Left lung (tissue), 4 donors: ENCODE measurements at regions not wholly inside any gene's neighbourhood (a gene's known extent, or its start where the extent isn't known, plus 50 kb on each side); places are given as distances from the start of the nearest gene placed in this dataset.

Experiments
- ATAC-seq: fragments of 200-7000 bp; cut with Tn5 transposase; one replicate; pipeline ENCODE4 v1.9.1; 2020; ENCODE audit warnings: moderate library complexity
- DNase-seq, 4 donors: peaks; one replicate each; pipeline ENCODE4 v3.0.0-alpha.2; 2013 to 2020
- H3K27ac ChIP-seq, 2 donors: fragments of 200-600 bp; sonication (generic) in 1 of 2; one replicate each; pipeline versions ENCODE4 v1.5.0 to v1.8.0; 2020 to 2021
- H3K27me3 ChIP-seq, 2 donors: fragments of 200-600 bp; sonication (generic) in 1 of 2; one replicate each; pipeline versions ENCODE4 v1.5.0 to v1.8.0; 2020 to 2021
- H3K36me3 ChIP-seq, 2 donors: fragments of 200-600 bp; sonication (generic) in 1 of 2; one replicate each; pipeline versions ENCODE4 v1.5.0 to v1.8.0; 2020 to 2021
- H3K4me1 ChIP-seq, 2 donors: fragments of 200-600 bp; one replicate each; pipeline ENCODE4 v1.8.0; 2021
- H3K4me3 ChIP-seq, 2 donors: fragments of 200-600 bp; sonication (generic) in 1 of 2; one replicate each; pipeline versions ENCODE4 v1.5.0 to v1.8.0; 2020 to 2021; ENCODE audit warnings: mild to moderate bottlenecking in 1 of 2
- H3K9me3 ChIP-seq, 2 donors: fragments of 200-600 bp; sonication (generic) in 1 of 2; one replicate each; pipeline versions ENCODE4 v1.5.0 to v1.8.0; 2020 to 2021
- intact Hi-C, 2 donors: fragments of 100-400 bp; cut with DNase I; formaldehyde crosslinking; loops; one replicate each; pipeline versions ENCODE4 v1.11.2 to v1.14.2; 2022
- TF ChIP-seq, protein P1 (sequence below), 2 donors: fragments of 200-600 bp; sonication (generic) in 1 of 2; IDR thresholded peaks; one replicate each; pipeline versions ENCODE4 v1.5.0 to v1.8.0; 2021; ENCODE audit warnings: antibody characterized with exemption in 2 of 2
- donor health status: DM: no; HTN: yes; CAD: no.
- donor health status: DM: no; HTN: no; CAD: no.

DNA sequence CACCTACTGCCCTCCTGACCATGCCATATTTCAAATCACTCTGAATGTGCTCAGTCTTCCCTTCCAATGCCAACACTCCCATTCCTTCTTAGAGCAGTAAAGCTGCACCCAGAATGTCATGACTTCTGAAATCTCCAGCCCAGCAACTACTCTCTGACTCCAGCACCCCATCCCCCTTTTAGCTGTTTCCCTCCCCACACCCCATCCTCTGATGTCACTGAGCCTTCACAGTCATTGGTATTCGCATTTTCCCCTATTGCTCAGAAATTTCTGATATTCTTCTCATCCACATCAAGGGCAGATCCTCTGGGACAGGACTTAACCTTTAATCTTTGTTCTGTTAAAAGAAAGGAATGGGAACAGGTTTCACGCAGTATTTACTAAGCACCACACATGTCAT, 67.1 kb upstream of the SLC4A11 start:
- Histone ChIP-seq H3K27me3 (no peaks in the 10 kb centered on the region), H3K36me3 (peaks cover 0 to 79% of the 10 kb centered on the region in 2 donors), H3K9me3 (no peaks in the 10 kb centered on the region), H3K4me3 (no peak overlapping the region), H3K4me1 (no peaks in the 10 kb centered on the region), H3K27ac (no peak overlapping the region)
- intact Hi-C loops = no loop called here
- DNase-seq (no peak), ATAC-seq (no peak)
- TF ChIP-seq, protein P1, sequence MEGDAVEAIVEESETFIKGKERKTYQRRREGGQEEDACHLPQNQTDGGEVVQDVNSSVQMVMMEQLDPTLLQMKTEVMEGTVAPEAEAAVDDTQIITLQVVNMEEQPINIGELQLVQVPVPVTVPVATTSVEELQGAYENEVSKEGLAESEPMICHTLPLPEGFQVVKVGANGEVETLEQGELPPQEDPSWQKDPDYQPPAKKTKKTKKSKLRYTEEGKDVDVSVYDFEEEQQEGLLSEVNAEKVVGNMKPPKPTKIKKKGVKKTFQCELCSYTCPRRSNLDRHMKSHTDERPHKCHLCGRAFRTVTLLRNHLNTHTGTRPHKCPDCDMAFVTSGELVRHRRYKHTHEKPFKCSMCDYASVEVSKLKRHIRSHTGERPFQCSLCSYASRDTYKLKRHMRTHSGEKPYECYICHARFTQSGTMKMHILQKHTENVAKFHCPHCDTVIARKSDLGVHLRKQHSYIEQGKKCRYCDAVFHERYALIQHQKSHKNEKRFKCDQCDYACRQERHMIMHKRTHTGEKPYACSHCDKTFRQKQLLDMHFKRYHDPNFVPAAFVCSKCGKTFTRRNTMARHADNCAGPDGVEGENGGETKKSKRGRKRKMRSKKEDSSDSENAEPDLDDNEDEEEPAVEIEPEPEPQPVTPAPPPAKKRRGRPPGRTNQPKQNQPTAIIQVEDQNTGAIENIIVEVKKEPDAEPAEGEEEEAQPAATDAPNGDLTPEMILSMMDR (IDR thresholded peaks at IDR 0.05) = no peak

DNA sequence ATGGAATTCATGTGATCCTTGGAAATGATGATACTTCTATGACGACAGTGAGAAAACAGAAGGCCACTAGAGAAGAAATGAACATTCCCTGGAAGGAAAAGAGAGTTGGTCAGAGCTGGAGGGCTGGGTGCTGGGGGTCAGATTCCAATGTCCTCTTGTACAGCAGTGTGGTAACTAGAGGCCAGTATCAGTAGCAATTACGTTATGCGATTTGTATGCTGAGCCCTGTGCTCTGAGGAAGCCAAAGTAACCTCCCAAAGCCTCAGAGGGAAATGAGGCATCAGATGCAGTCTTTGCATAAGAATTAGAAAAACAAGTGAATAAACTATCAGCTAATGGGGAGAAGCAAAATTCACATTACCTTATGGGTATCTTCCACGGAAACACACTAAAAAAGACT, 65.5 kb upstream of the SLC4A11 start:
- Histone ChIP-seq H3K36me3 (peaks cover 0 to 83% of the 10 kb centered on the region in 2 donors), H3K27ac (no peak overlapping the region), H3K9me3 (no peaks in the 10 kb centered on the region), H3K27me3 (no peaks in the 10 kb centered on the region), H3K4me3 (no peak overlapping the region), H3K4me1 (no peaks in the 10 kb centered on the region)
- DNase-seq (no peak), ATAC-seq (no peak)
- intact Hi-C loops = no loop called here
- TF ChIP-seq, protein P1 (IDR thresholded peaks at IDR 0.05) = no peak

DNA sequence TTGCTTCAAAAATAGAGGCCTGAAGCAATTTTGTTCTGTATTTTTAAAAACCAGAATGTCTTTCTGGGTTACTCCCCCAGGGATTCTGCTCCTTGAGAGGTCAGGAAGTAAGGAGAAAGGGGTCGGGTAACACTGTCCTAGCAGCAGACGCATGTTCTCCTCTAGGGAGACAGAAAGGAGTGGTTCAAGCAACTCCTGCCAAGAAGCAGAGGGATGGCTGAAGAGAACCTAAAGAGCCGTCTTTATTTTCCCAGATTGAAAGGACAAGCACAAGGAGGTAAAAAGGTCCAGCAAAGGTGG, 58.0 kb upstream of the SLC4A11 start:
- Histone ChIP-seq H3K4me3 (no peak overlapping the region), H3K27me3 (no peaks in the 10 kb centered on the region), H3K4me1 (no peaks in the 10 kb centered on the region), H3K36me3 (peaks cover 0 to 87% of the 10 kb centered on the region in 2 donors), H3K9me3 (no peaks in the 10 kb centered on the region), H3K27ac (no peak overlapping the region)
- intact Hi-C loops = no loop called here
- TF ChIP-seq, protein P1 (IDR thresholded peaks at IDR 0.05) = no peak
- DNase-seq = no peak
- ATAC-seq = no peak

DNA sequence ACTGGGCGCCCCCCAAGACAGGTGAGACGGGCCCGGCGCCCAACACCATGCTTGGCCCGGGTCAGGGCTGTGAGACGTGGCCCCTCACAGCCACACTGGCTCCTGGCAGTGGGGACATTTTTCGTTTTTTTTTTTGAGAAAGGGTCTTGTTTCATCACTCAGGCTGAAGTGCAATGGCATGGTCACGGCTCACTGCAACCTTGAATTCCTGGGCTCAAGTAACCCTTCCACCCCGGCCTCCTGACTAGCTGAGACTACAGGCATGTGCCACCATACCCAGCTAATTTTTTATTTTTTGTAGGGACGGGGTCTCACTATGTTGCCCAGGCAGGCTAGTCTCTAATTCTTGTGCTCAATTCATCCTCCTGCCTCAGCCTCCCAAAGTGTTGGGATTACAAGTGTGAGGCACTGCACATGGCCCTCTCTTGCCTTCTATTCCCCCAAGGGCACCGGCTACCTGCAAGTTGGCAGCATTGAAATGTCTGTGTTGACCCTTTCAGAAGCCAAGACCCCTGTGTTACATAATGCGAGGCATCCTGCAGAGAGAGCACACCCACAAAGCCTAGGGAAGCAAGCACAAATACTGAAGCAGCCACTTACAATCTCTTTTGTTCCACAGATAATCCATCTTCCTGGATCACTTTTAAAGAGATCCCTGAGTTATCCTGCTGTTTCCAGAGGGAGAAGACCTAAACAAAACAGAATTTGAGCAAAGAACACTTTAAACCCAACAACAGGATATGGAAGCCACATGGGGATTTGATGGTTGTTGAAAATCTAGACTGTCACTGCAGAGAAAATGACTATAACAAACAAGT, 57.5 kb upstream of the SLC4A11 start:
- intact Hi-C loops = no loop called here
- no peak for DNase-seq
- Histone ChIP-seq H3K36me3 (peaks cover 0 to 89% of the 10 kb centered on the region in 2 donors), H3K9me3 (no peaks in the 10 kb centered on the region), H3K27me3 (no peaks in the 10 kb centered on the region), H3K4me3 (no peak overlapping the region), H3K4me1 (no peaks in the 10 kb centered on the region), H3K27ac (no peak overlapping the region)
- no peak for ATAC-seq
- TF ChIP-seq, protein P1 (IDR thresholded peaks at IDR 0.05) = no peak
